ENCODE measurements at regions not wholly inside any gene's neighbourhood (a gene's known extent, or its start where the extent isn't known, plus 50 kb on each side); places are given as distances from the start of the nearest gene placed in this dataset.
"Not testable (repeated sequence)": the region's sequence is repeated elsewhere in the genome, so short reads cannot be mapped to it uniquely, and the experiment has no call there.

DNA sequence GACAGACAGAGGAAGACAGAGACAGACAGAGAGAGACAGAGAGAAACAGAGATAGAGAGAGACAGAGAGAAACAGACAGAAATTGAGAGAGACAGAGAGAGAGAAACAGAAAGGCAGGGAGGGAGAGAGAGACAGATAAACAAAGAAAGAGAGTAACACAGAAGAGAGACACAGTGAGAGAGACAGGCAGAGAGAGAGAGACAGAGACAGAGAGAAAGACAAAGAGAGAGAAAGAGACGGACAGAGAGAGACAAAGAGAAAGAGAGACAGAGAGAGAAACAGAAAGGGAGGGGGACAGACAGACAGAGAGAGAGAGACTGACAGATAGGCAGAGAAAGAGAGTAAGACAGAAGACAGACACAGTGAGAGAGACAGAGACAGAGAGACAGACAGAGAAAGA, 108.5 kb upstream of the ANKRD30BL start:
- no peak for DNase-seq (ENCODE audit: low read depth)
- in situ Hi-C loops (cut with HindIII; ENCODE audit: low pct_unique_long_range_greater_than_20kb, low sequenced_read_pairs): no loop called here

DNA sequence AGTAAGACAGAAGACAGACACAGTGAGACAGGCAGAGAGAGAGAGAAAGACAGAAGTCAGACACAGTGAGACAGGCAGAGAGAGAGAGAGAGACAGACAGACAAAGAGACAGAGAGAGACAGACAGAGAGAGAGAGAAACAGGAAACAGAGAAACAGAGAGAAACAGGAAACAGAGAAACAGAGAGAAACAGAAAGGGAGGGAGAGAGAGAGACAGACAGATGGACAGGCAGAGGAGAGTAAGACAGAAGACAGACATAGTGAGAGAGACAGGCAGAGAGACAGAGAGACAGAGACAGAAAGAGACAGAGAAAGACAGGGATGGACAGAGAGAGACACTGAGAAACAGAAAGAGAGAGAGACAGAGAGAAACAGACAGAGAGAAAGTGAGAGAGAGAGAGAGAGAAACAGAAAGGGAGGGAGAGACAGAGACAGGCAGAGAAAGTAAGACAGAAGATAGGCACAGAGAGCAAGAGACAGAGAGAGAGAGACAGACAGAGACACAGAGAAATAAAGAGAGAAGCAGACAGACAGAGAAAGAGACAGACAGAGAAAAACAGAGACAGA, 109.3 kb upstream of the ANKRD30BL start:
- in situ Hi-C loops (cut with HindIII; ENCODE audit: low pct_unique_long_range_greater_than_20kb, low sequenced_read_pairs): no loop called here
- DNase-seq (ENCODE audit: low read depth): no peak

DNA sequence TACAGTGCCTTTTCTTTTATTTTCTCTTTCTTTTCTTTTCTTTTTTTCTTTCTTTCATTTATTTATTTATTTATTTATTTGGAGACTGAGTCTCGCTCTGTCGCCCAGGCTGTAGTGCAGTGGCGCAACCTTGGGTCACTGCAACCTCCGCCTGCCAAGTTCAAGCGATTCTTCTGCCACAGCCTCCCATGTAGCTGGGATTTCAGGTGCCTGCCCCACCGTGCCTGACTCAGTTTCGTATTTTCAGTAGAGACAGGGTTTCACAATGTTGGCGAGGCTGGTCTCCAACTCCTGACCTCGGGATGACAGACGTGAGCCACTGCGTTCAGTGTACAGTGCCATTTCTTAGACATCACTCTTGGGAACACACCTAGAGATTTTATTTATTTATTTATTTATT, 110.0 kb upstream of the ANKRD30BL start:
- in situ Hi-C loops (cut with HindIII; ENCODE audit: low pct_unique_long_range_greater_than_20kb, low sequenced_read_pairs): not testable (repeated sequence)

DNA sequence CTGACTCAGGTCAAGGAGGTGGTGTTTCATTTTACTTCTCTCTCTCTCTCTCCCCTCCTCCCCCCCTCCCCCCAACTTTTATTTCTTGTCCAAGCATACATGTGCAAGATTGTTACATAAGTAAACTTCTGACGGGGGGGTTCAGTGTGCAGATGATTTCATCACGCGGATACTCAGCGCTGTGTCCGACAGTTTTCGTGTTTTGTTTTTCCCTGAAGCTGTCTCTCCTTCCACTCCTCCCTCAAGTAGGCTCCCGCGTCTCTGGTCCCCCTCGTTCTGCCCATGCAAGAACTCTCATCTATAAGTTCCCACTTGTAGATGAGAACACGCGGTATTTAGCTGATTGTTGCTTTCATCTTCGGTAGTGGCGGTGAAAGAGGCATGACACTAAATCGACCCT, 111.0 kb upstream of the ANKRD30BL start:
- no peak for DNase-seq (ENCODE audit: low read depth)
- in situ Hi-C loops (cut with HindIII; ENCODE audit: low pct_unique_long_range_greater_than_20kb, low sequenced_read_pairs): no loop called here

More for the DNA sequence above, 110.0 kb upstream of the ANKRD30BL start:
- DNase-seq (ENCODE audit: low read depth): not testable (repeated sequence)

DNA sequence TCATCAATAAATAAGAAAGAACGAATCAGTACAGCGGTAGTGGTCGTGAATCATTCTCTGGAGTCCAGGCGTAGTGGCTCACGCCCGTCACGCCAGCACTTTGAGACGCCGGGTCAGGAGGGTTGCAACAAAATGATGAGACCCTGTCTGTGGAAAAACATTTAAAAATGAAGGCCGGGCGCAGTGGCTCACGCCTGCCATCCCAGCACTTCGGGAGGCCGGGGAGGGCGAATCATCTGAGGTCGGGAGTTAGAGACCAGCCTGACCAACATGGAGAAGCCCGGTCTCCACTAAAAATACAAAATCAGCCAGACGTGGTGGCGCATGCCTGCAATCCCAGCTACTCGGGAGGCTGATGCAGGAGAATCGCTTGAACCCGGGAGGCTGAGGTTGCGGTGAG, 111.8 kb upstream of the ANKRD30BL start:
- in situ Hi-C loops (cut with HindIII; ENCODE audit: low pct_unique_long_range_greater_than_20kb, low sequenced_read_pairs): not testable (repeated sequence)

DNA sequence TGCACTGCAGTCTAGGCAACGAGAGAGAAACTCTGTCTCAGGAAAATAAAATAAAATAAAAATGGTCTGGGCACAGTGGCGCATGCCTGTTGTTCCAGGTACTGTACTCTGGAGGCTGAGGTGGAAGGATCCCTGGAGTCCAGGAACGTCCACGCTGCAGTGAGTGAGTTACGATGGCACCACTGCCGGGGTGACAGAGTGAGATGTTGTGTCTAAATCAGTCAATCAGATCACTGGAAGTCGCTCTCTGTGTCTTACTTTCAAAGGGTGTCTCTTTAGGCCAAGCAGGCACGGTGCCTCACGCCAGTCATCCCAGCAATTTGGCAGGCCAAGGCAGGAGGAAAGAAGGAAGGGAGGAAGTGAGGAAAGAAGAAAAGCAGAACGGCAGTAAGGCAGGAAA, 112.2 kb upstream of the ANKRD30BL start:
- DNase-seq (ENCODE audit: low read depth): no peak
- in situ Hi-C loops (cut with HindIII; ENCODE audit: low pct_unique_long_range_greater_than_20kb, low sequenced_read_pairs): no loop called here

More for the DNA sequence above, 111.8 kb upstream of the ANKRD30BL start:
- not testable (repeated sequence) for DNase-seq (ENCODE audit: low read depth)

DNA sequence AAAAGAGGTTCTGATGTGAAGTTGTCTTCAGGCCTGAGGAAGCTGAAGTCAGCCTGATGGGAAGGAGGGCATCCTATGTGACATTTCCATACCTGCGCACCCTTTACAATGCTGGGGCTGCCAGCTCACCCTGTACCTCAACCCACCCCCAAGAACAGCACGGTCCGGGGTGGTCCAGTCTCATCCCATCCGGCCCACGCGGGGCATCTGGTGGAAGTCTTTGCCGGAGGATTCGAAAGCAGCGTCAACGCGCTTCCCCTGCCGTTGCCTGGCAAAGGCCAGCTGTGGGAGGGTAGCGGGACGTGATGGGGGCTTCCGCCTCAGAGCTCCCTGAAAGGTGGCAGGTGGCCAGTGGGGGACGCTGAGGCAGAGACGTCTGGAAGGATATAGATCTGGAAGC, 113.6 kb upstream of the ANKRD30BL start:
- no peak for DNase-seq (ENCODE audit: low read depth)
- in situ Hi-C loops (cut with HindIII; ENCODE audit: low pct_unique_long_range_greater_than_20kb, low sequenced_read_pairs): no loop called here

DNA sequence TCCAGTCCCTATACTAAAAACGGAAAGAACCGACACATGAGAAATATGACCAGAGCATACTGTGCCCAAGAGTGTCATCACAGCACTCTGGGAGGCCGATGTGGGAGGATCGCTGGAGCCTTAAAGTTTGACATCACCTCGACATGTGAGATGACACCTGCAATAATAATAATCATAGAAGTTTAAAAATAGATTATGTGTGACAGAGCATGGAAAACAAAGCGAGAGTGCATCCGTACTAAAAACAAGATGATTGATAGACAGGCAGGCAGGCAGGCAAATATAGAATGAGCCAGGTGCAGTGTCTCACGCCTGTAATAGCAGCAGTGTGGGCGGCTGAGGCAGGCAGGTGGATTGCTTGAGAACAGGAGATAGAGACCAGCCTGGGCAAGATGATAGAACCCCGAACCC, 114.8 kb upstream of the ANKRD30BL start:
- no peak for DNase-seq (ENCODE audit: low read depth)
- in situ Hi-C loops (cut with HindIII; ENCODE audit: low pct_unique_long_range_greater_than_20kb, low sequenced_read_pairs): no loop called here

DNA sequence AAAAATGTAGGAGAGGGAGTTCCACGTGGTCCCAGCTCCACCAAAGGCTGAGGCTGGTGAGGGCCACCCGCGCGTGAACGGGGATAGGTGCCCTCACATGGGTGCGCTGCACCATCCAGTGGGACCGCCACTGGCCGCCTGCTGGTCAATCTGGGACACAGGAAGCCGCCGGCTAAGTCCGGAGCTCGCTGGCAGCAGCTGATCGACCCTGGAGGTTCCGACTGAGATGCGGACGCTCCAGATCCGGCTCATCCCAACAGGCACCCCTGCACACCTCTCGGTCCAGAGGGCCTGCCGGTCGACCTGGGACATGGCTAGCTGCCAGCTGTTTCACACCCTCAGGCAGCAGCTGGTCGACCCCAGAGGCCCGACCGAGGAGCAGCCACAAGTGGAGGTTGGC, 116.5 kb upstream of the ANKRD30BL start:
- no peak for DNase-seq (ENCODE audit: low read depth)
- in situ Hi-C loops (cut with HindIII; ENCODE audit: low pct_unique_long_range_greater_than_20kb, low sequenced_read_pairs): no loop called here

DNA sequence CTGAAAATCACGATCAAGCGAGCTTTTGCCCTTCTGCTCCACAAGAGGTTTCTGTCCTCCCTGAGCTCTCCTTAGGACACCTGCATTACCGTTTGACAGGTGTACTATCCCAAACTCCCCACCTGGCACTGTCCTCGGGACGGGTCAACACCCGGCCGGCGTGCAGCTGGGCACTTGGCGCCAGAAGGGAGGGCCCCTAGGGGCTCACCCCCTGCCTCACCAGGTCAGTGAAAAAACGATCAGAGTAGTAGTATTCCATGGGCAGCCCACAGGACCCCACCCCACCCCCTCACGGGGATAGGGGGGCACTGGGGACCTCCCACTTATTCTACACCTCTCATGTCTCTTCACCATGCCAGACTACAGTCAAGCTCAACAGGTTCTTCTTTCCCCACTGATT, 117.6 kb upstream of the ANKRD30BL start:
- no peak for DNase-seq (ENCODE audit: low read depth)
- in situ Hi-C loops (cut with HindIII; ENCODE audit: low pct_unique_long_range_greater_than_20kb, low sequenced_read_pairs): no loop called here

DNA sequence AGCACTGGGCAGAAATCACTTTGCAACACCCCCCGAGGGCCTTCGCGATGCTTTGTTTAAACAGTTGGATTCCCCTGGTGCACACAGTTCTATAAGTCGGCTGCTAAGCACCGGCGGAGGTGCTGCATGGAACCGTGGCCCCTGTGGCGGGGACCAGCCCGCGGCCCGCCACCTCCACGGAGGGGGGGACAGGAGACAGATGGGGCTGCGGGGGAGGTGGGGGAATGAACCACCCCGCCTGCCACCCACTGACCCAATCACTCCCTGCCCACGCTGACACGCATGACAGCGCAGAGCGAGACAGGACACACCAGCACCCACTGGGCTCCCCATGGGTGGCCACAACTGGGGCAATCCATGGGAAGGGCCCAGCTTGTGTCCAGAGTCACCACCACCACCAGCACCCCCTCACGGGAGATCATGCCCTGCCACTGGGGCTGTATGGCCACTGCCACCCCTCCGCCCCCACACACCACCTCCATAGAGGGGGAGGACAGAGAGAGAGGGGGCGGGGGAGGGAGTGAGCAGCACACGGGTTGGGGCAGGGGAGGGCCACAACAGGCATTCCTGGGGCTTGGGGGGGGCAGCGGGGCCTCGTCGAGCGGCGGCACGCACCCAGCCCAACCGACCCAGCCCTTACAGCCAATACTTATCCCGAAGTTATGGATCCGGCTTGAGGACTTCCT, 118.3 kb upstream of the ANKRD30BL start:
- no peak for DNase-seq (ENCODE audit: low read depth)
- in situ Hi-C loops (cut with HindIII; ENCODE audit: low pct_unique_long_range_greater_than_20kb, low sequenced_read_pairs): no loop called here

DNA sequence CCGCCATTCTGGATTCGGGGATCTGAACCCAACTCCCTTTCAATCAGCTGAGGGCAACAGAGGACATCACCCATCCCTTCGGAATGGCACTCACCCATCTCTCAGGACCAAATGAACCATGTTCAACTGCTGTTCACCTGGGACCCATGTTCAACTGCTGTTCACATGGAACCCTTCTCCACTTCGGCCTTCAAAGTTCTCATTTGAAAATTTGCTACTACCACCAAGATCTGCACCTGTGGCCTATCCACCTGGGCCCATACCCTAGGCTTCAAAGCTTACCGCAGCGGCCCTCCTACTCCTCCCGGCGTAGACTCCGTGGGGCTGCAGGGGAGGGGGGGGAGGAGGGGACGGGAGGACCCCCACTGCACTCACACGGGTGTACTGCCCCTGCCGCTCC, 119.2 kb upstream of the ANKRD30BL start:
- in situ Hi-C loops (cut with HindIII; ENCODE audit: low pct_unique_long_range_greater_than_20kb, low sequenced_read_pairs): no loop called here
- no peak for DNase-seq (ENCODE audit: low read depth)

DNA sequence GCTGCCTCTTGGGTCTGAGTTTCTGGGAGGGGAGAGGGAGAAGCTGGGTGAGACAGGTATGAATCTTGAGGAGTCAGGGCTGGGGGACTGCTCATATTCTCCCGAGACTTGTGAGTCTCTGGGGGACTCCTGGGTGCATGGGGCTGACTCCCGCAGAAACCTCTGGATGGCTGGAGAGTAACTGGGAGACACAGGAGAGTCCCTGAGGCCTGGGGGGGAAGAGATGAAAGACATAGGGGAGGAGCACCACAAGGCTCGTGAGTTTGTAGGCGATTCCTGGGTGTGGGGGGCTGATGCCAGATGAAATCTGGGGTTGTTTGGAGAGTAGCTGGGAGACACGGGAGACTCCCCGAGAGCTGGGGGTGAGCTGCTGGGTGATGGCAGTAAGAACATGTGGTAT, 120.4 kb upstream of the ANKRD30BL start:
- in situ Hi-C loops (cut with HindIII; ENCODE audit: low pct_unique_long_range_greater_than_20kb, low sequenced_read_pairs); DNase-seq (ENCODE audit: low read depth): not testable (repeated sequence)

DNA sequence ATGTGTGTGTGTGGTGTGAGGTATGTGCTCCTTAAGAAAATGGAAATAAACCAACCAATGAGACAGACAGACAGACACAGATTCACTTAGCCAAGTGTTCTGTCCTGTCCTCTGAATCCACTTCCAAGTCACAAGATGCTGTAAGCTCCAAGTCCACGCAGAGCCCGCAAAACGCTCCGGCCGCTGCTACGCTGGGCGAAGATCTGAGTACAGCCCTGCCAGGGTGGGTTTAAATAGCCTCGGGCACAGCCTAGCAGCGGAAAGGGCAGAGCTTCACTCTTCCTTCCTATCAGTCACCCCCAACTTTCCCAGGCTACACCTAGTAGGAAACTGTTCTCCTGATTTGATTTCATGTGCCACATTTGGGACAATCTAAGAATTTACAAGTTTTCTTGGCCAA, 121.2 kb upstream of the ANKRD30BL start:
- in situ Hi-C loops (cut with HindIII; ENCODE audit: low pct_unique_long_range_greater_than_20kb, low sequenced_read_pairs): no loop called here
- DNase-seq (ENCODE audit: low read depth): no peak

DNA sequence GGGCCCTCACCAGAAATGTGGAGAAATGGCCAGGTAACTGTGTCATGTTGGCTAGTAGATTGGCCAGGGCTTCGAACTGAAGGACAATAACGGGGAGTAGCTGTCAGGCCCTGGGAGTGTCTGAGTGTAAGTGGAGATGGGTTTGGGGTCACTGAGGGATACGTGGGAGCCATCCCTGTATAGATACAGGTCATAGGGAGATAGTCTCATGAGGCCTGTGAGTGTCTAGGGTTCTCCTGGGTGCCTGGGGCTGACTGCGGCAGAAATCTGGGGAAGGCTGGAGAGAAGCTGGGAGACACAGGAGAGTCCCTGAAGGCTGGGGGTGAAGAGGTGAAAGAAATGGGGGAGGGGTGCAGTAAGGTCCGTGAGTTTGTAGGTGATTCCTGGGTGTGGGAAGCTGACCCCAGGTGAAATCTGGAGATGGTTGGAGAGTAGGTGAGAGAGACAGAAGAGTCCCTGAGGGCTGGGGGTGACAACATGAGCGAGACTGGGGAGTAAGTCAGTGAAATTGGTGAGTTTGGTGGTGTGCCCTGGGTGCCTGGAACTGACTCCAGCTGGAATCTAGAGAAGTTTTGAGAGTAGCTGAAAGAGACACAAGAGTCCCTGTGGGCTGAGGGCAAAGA, 124.6 kb upstream of the ANKRD30BL start:
- in situ Hi-C loops (cut with HindIII; ENCODE audit: low pct_unique_long_range_greater_than_20kb, low sequenced_read_pairs); DNase-seq (ENCODE audit: low read depth): not testable (repeated sequence)

DNA sequence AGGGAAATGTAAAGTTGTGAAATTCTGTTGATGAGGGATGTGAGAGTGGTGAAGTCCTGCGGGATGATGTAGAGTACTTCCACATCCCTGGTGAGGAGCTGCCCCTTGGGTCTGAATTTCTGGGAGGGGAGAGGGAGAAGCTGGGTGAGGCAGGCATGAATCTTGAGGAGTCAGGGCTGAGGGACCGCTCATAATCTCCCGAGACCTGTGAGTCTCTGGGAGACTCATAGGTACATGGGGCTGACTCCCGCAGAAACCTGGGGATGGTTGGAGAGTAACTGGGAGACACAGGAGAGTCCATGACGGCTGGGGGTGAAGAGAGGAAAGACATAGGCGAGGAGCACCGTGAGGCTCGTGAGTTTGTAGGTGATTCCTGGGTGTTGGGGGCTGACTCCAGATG, 126.2 kb upstream of the ANKRD30BL start:
- DNase-seq (ENCODE audit: low read depth); in situ Hi-C loops (cut with HindIII; ENCODE audit: low pct_unique_long_range_greater_than_20kb, low sequenced_read_pairs): not testable (repeated sequence)

DNA sequence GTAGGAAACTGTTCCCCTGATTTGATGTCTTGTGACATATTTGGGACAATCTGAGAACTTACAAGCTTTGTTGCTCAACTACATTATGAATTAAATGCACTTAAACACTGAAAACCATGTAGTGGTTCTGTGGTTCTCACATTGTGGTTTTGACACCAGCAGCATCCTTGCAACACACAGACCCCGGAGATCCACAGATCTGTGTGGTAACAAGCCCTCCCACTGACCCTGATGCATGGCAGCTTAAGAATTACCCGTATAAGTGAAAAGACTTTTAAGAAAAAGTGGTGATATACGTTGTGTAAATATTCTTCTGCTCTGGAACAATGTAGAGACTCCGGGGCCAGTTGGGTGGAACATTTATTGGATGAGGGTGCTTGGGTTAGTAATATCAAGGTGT, 127.4 kb upstream of the ANKRD30BL start:
- in situ Hi-C loops (cut with HindIII; ENCODE audit: low pct_unique_long_range_greater_than_20kb, low sequenced_read_pairs); DNase-seq (ENCODE audit: low read depth): not testable (repeated sequence)

DNA sequence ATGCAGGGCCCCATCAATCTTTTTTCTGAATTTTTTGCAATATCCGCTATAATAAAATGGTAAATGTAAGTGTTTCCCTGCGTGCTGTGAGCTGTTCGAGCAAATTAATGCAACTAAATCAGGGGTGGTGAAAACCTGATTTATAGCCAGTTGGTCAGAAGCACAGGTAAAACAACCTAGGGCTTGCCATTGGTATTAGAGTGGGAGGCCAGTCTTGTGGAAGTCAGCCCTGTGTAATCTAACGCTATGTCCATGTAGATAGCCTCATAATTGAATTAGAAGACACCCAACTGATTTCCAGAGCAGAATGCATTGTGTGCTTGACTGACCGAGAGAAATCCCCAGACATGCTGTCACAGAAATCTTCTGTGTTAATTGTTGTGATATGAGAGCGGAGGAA, 126.8 kb upstream of the GPR39 start:
- in situ Hi-C loops (cut with HindIII; ENCODE audit: low pct_unique_long_range_greater_than_20kb, low sequenced_read_pairs); DNase-seq (ENCODE audit: low read depth): not testable (repeated sequence)

DNA sequence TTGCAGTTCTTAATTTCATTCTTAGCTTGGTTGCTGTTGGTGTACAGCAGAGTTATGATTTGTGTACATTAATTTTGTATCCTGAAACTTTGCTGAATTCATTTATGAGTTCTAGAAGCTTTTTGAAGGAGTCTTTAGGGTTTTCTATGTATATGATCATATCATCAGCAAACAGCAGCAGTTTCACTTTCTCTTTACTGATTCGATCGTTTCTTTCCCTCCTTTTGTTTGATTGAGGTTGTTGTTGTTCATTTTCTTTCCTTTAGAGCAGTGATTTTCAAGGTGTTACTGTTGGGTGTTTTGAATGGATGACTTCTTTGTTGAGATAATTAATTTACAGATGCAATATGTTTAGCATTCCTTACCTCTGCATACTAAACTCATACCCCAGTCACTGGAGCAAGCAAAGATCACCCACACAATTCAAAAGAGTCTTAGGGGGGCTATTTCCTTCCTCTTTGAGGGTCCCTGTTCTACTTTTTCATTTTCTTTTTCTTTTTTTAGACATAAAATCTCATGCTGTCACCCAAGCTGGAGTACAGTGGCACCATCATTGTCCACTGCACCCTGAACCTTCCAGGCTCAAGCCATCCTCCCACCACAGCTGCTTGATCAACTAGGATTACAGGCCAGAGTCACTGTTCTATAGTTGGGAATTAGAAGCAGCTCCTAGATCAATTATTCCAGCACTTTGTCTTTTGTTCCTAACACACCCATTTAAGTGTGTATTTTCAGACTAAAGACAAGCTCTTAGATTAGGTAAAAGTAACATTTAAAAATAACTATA, 115.8 kb upstream of the GPR39 start:
- in situ Hi-C loops (cut with HindIII; ENCODE audit: low pct_unique_long_range_greater_than_20kb, low sequenced_read_pairs); DNase-seq (ENCODE audit: low read depth): not testable (repeated sequence)

Measured in Caki2 (cell line).